Omental fat pad (tissue), 3 donors: ENCODE measurements at regions not wholly inside any gene's neighbourhood (a gene's known extent, or its start where the extent isn't known, plus 50 kb on each side); places are given as distances from the start of the nearest gene placed in this dataset.

ENCODE experiments used
- ATAC-seq: fragments of 150-250 bp; one replicate; pipeline ENCODE4 v1.9.1; 2016; ENCODE audit warnings: mild to moderate bottlenecking, moderate library complexity; ENCODE audit not compliant: low FRiP score
- DNase-seq: peaks from one replicate; pipeline ENCODE4 v3.0.0-alpha.2; 2019; ENCODE audit warnings: low spot score
- CTCF ChIP-seq, 3 donors: fragments of 450-650 bp; IDR thresholded peaks; one replicate each; pipeline ENCODE4 v1.5.1; 2016 to 2017; ENCODE audit warnings: antibody characterized with exemption in 3 of 3, mild to moderate bottlenecking in 3 of 3, moderate library complexity in 2 of 3

GRCh38 chr10:128566361-128566968, 440.2 kb upstream of the MKI67 start:
- no peak for TF ChIP-seq CTCF (IDR thresholded peaks at IDR 0.05)
- no peak for DNase-seq
- no peak for ATAC-seq

GRCh38 chr10:128567551-128567950, 441.3 kb upstream of the MKI67 start:
- TF ChIP-seq CTCF (IDR thresholded peaks at IDR 0.05): no peak
- no peak for DNase-seq
- ATAC-seq: no peak

- ATAC-seq (no peak), DNase-seq (no peak)
- TF ChIP-seq CTCF (IDR thresholded peaks at IDR 0.05): no peak
These were observed 441.8 kb upstream of the MKI67 start for GRCh38 chr10:128568041-128568440.

- TF ChIP-seq CTCF (IDR thresholded peaks at IDR 0.05): no peak
- ATAC-seq (no peak), DNase-seq (no peak)
These were observed 442.3 kb upstream of the MKI67 start for GRCh38 chr10:128568491-128568890.

- DNase-seq (no peak), ATAC-seq (no peak)
- TF ChIP-seq CTCF (IDR thresholded peaks at IDR 0.05): no peak
These were observed 443.0 kb upstream of the MKI67 start for GRCh38 chr10:128568990-128569945.

- DNase-seq (no peak), ATAC-seq (no peak)
- TF ChIP-seq CTCF (IDR thresholded peaks at IDR 0.05): no peak
These were observed 444.2 kb upstream of the MKI67 start for GRCh38 chr10:128570319-128570995.
